ENCODE measurements at regions not wholly inside any gene's neighbourhood (a gene's known extent, or its start where the extent isn't known, plus 50 kb on each side); places are given as distances from the start of the nearest gene placed in this dataset.

- TF ChIP-seq CTCF (IDR thresholded peaks at IDR 0.05): no peak
- H3K9me3 ChIP-seq: no peaks in the 10 kb centered on the region
These were observed 108.0 kb downstream of the DUSP10 start for GRCh38 chr1:221633841-221634409.

GRCh38 chr1:221634606-221635005 is 107.3 kb downstream of the DUSP10 start:
- no peak for ATAC-seq

More at GRCh38 chr1:221633841-221634409, 108.0 kb downstream of the DUSP10 start:
- H3K27me3 ChIP-seq: no peaks in the 10 kb centered on the region
- DNase-seq: no peak
- H3K4me3 ChIP-seq: no peak overlapping the region
- no peak overlapping the region for H3K27ac ChIP-seq
- H3K4me1 ChIP-seq: no peaks in the 10 kb centered on the region
- no peaks in the 10 kb centered on the region for H3K36me3 ChIP-seq
- no peak for ATAC-seq
- intact Hi-C loops (cut with DNase I): no loop called here

DNA sequence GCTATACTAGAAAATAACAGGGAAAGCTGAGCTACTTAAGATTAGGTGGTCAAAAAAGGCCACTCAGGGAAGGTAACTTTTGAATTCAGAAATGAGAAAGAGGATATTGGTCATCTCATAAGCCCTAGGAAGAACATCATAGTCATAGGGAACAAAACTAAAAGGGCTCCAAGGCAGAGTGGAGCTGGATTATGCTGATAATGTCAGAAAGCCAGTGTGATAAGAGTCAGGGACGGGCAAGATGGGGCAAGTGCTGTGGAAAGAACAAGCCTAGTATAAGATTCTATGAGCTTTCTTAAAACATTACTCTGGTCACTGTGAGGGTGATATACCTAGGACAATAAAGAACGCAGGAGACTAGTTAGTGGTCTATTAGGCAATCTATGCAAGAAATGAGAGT is 106.6 kb downstream of the DUSP10 start:
- no peaks in the 10 kb centered on the region for H3K36me3 ChIP-seq
- DNase-seq (no peak), ATAC-seq (no peak)
- H3K9me3 ChIP-seq: no peaks in the 10 kb centered on the region
- H3K4me1 ChIP-seq: no peaks in the 10 kb centered on the region
- intact Hi-C loops (cut with DNase I): no loop called here
- no peak overlapping the region for H3K4me3 ChIP-seq
- no peak overlapping the region for H3K27ac ChIP-seq
- no peak for TF ChIP-seq CTCF (IDR thresholded peaks at IDR 0.05)
- no peaks in the 10 kb centered on the region for H3K27me3 ChIP-seq

More at GRCh38 chr1:221634606-221635005, 107.3 kb downstream of the DUSP10 start:
- H3K4me3 ChIP-seq: no peak overlapping the region
- no peaks in the 10 kb centered on the region for H3K9me3 ChIP-seq
- intact Hi-C loops (cut with DNase I): no loop called here
- no peak for TF ChIP-seq CTCF (IDR thresholded peaks at IDR 0.05)
- no peaks in the 10 kb centered on the region for H3K27me3 ChIP-seq
- no peaks in the 10 kb centered on the region for H3K36me3 ChIP-seq
- H3K27ac ChIP-seq: no peak overlapping the region
- no peaks in the 10 kb centered on the region for H3K4me1 ChIP-seq
- no peak for DNase-seq

GRCh38 chr1:221636096-221636495 is 105.8 kb downstream of the DUSP10 start:
- no peaks in the 10 kb centered on the region for H3K9me3 ChIP-seq
- no peaks in the 10 kb centered on the region for H3K36me3 ChIP-seq
- H3K4me3 ChIP-seq: no peak overlapping the region
- no peaks in the 10 kb centered on the region for H3K27me3 ChIP-seq
- no peak for DNase-seq
- intact Hi-C loops (cut with DNase I): no loop called here
- ATAC-seq: no peak
- TF ChIP-seq CTCF (IDR thresholded peaks at IDR 0.05): no peak
- H3K27ac ChIP-seq: no peak overlapping the region
- H3K4me1 ChIP-seq: no peaks in the 10 kb centered on the region

DNA sequence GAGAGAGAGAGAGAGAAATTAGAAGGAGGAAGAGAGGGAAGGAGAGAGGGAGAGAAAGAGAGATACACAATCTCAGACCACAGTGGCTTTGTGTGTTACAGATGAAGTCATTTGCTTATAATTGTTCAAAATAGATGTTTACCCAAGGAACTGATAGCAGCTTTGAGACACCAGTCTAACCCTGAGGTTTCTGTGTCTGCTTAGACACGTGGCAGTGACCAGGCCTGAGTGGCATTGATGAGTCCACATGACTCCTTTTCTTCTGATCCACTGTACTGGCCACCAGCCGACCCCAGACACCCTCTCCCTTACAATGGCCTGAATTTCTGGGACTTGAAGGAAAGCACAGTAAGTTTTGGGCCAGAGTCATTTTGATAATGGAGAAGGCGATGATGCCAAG is 104.9 kb downstream of the DUSP10 start:
- Histone ChIP-seq H3K27me3 (no peaks in the 10 kb centered on the region), H3K36me3 (no peaks in the 10 kb centered on the region), H3K4me3 (no peak overlapping the region), H3K9me3 (no peaks in the 10 kb centered on the region), H3K27ac (no peak overlapping the region), H3K4me1 (no peaks in the 10 kb centered on the region)
- ATAC-seq (no peak), DNase-seq (no peak)
- TF ChIP-seq CTCF (IDR thresholded peaks at IDR 0.05): no peak
- intact Hi-C loops (cut with DNase I): no loop called here

Data from left lung (tissue), 4 donors.